Endothelial cell of umbilical vein (primary cell): ENCODE measurements at regions not wholly inside any gene's neighbourhood (a gene's known extent, or its start where the extent isn't known, plus 50 kb on each side); places are given as distances from the start of the nearest gene placed in this dataset.

Source experiments
- CTCF ChIP-seq, 2 donors: IDR thresholded peaks; 1 replicate in 1 of 2; 2 replicates in 1 of 2; pipeline ENCODE4 v1.5.1; 2011; ENCODE audit warnings: low read length in 2 of 2, mild to moderate bottlenecking in 2 of 2, moderate library complexity in 2 of 2, control low read depth in 1 of 2, inconsistent platforms in 1 of 2, low read depth in 1 of 2; ENCODE audit not compliant: insufficient read depth in 1 of 2; ENCODE audit errors: extremely low read depth in 1 of 2
- POLR2A ChIP-seq: IDR thresholded peaks from 2 replicates; pipeline ENCODE4 v1.6.1; 2012; ENCODE audit warnings: low read depth, mild to moderate bottlenecking, control low read depth, low read length

GRCh38 chr10:118101501-118101900, 54.8 kb upstream of the RAB11FIP2 start:
- TF ChIP-seq CTCF (IDR thresholded peaks at IDR 0.05; ENCODE audit: extremely low read depth in 1 of 2, insufficient read depth in 1 of 2, low read depth in 1 of 2, low read length in 2 of 2): no peak
- no peak for TF ChIP-seq POLR2A
